ENCODE measurements at regions not wholly inside any gene's neighbourhood (a gene's known extent, or its start where the extent isn't known, plus 50 kb on each side); places are given as distances from the start of the nearest gene placed in this dataset.

- TF ChIP-seq POLR2A (IDR thresholded peaks at IDR 0.05; ENCODE audit: low read depth, low read length) (no peak), TAF1 (IDR thresholded peaks at IDR 0.05; ENCODE audit: low read depth, low read length) (no peak), POLR2AphosphoS5 (IDR thresholded peaks at IDR 0.05; ENCODE audit: low read depth, low read length) (no peak)
Measured at GRCh38 chr4:126267689-126268088, 952.9 kb downstream of the FAT4 start.
